GM12875 (cell line): ENCODE measurements at regions not wholly inside any gene's neighbourhood (a gene's known extent, or its start where the extent isn't known, plus 50 kb on each side); places are given as distances from the start of the nearest gene placed in this dataset.

Experiments used
- H3K4me3 ChIP-seq: one replicate; pipeline ENCODE4 v1.5.1; 2011; ENCODE audit warnings: low read depth, low read length, control low read depth
- TF ChIP-seq, protein P1 (sequence below): IDR thresholded peaks from 2 replicates; pipeline ENCODE4 v1.5.1; 2011; ENCODE audit warnings: low read depth, mild to moderate bottlenecking, control low read depth, inconsistent platforms, low read length, moderate library complexity, borderline replicate concordance; ENCODE audit not compliant: insufficient read depth

DNA sequence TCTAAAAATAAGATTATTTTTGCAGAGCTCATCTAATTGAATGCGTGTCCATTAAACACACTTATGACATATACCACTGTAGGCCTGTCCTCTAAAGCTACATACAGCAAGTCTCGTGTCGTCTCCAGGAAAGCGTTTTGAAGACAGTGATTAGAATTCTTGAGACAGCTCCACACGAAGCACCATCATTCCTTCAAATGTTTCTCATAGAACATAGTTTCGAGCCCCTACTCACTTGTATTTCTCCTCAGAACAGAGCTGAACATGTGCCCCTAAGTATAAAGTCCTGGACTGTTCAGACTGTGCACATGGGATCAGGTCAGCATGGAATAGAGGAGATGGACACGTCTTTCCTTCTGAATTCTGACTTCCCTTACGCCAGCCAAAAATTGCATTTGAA lies 64.5 kb upstream of the HMGA2 start:
- TF ChIP-seq, protein P1, sequence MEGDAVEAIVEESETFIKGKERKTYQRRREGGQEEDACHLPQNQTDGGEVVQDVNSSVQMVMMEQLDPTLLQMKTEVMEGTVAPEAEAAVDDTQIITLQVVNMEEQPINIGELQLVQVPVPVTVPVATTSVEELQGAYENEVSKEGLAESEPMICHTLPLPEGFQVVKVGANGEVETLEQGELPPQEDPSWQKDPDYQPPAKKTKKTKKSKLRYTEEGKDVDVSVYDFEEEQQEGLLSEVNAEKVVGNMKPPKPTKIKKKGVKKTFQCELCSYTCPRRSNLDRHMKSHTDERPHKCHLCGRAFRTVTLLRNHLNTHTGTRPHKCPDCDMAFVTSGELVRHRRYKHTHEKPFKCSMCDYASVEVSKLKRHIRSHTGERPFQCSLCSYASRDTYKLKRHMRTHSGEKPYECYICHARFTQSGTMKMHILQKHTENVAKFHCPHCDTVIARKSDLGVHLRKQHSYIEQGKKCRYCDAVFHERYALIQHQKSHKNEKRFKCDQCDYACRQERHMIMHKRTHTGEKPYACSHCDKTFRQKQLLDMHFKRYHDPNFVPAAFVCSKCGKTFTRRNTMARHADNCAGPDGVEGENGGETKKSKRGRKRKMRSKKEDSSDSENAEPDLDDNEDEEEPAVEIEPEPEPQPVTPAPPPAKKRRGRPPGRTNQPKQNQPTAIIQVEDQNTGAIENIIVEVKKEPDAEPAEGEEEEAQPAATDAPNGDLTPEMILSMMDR, result no peak
- H3K4me3 ChIP-seq, result no peak overlapping the region

DNA sequence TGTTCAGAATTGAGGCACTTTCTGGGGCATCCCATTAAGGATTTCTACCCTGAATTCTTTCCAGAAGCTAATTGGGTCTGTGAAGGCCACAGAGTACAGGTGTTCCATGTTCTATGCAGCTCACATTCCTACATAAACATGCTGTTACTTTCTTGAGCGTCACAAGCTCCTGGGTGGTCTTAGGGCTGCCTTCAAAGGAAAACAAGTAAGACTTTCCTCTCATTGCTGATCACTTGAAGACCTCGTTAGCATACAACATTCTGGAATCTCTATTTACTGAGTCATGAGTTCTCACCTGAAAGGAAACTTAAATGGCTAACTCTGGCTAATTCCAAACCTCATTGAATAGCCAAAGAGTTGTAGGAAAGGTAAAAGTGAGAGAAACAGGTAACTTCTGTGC lies 63.0 kb upstream of the HMGA2 start:
- TF ChIP-seq, protein P1, result no peak

DNA sequence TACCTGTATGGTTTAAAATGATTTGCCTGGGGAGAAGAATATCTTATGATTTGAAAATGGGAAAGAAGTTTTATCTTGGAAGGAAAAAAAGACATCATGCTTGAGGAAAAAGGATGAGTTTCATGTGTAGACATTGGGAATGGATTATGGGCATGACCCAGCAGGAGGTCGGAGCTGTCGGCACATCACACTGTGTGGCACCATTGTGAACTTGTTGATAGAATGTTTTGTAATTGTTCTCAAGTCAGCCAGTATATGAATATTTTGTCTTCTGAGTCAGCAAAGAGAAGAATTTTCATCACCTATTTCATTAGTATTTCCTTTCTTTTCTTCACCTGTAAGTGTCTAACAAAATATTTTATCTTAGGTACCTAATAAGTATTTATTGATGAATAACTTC lies 60.0 kb upstream of the HMGA2 start:
- TF ChIP-seq, protein P1, result no peak

More for the DNA sequence above, 63.0 kb upstream of the HMGA2 start:
- no peak overlapping the region for H3K4me3 ChIP-seq

DNA sequence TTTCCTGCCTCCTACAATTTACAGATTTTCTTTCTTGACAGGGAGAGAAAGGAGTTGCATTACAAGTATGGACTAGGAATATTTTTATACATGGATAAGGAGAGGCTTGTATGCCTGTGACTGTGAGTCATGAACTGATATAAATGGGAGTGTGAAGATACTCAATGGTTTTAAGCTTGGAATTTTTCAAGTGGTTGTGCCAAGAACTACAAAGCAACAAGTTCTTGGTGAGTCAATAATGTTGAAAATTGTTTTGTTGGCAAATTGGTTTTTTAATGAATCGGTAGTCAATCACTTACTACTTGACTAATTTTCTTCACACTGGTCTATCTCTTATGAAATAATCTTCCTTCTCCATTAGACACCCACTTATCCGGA lies 58.9 kb upstream of the HMGA2 start:
- no peak overlapping the region for H3K4me3 ChIP-seq
- TF ChIP-seq, protein P1, result no peak

More for the DNA sequence above, 60.0 kb upstream of the HMGA2 start:
- H3K4me3 ChIP-seq, result no peak overlapping the region

DNA sequence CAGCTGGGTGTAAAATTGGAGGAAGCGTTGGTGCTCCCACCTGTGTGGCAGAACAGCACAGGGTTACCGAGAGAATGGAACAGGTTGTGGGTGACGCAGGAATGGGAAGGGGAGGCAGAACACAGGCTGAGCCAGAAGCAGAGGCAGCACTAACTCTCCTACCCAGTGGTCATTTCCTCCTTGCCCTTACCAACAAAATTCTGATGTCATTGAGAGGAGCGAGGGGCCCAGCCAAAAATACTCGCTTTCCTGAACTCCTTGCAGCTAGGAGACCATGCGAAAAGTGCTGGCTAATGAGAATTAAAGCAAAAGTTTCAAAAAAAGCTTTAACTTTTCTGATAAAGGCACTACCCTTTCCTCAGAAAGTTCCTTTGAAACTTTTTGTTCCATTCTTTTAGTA lies 54.4 kb upstream of the HMGA2 start:
- TF ChIP-seq, protein P1, result no peak
- H3K4me3 ChIP-seq, result no peak overlapping the region
